T-helper 2 cell treated with Interferon-gamma antibody and Interleukin-4, amounts not matched to agents 5 μg/mL and 100 μg/mL, for 36 hours (primary cell): ENCODE measurements at regions not wholly inside any gene's neighbourhood (a gene's known extent, or its start where the extent isn't known, plus 50 kb on each side); places are given as distances from the start of the nearest gene placed in this dataset.
"Not testable (repeated sequence)": the region's sequence is repeated elsewhere in the genome, so short reads cannot be mapped to it uniquely, and the experiment has no call there.

Experiments
- DNase-seq: peaks from one replicate; pipeline ENCODE4 v3.0.0; 2021; ENCODE audit warnings: low spot score
- H3K27ac Mint-ChIP-seq: one replicate; pipeline ENCODE4 v1.8.0; 2021; ENCODE audit warnings: mild to moderate bottlenecking, mixed read lengths
- H3K27me3 Mint-ChIP-seq: one replicate; pipeline ENCODE4 v1.8.0; 2021; ENCODE audit warnings: low read depth, mixed read lengths
- H3K36me3 Mint-ChIP-seq: one replicate; pipeline ENCODE4 v1.8.0; 2021; ENCODE audit warnings: low read depth, mixed read lengths
- H3K4me1 Mint-ChIP-seq: one replicate; pipeline ENCODE4 v1.8.0; 2021; ENCODE audit warnings: low read depth, mixed read lengths
- H3K4me3 Mint-ChIP-seq: one replicate; pipeline ENCODE4 v1.8.0; 2022; ENCODE audit warnings: mild to moderate bottlenecking, moderate library complexity, mixed read lengths
- H3K9me3 Mint-ChIP-seq: one replicate; pipeline ENCODE4 v1.8.0; 2021; ENCODE audit warnings: mixed read lengths

- not testable (repeated sequence) for H3K27me3 Mint-ChIP-seq, H3K4me3 Mint-ChIP-seq, H3K9me3 Mint-ChIP-seq, DNase-seq, H3K27ac Mint-ChIP-seq, H3K4me1 Mint-ChIP-seq, H3K36me3 Mint-ChIP-seq
Measured at GRCh38 chr12:131296651-131297050, 342.9 kb downstream of the ADGRD1 start.

DNA sequence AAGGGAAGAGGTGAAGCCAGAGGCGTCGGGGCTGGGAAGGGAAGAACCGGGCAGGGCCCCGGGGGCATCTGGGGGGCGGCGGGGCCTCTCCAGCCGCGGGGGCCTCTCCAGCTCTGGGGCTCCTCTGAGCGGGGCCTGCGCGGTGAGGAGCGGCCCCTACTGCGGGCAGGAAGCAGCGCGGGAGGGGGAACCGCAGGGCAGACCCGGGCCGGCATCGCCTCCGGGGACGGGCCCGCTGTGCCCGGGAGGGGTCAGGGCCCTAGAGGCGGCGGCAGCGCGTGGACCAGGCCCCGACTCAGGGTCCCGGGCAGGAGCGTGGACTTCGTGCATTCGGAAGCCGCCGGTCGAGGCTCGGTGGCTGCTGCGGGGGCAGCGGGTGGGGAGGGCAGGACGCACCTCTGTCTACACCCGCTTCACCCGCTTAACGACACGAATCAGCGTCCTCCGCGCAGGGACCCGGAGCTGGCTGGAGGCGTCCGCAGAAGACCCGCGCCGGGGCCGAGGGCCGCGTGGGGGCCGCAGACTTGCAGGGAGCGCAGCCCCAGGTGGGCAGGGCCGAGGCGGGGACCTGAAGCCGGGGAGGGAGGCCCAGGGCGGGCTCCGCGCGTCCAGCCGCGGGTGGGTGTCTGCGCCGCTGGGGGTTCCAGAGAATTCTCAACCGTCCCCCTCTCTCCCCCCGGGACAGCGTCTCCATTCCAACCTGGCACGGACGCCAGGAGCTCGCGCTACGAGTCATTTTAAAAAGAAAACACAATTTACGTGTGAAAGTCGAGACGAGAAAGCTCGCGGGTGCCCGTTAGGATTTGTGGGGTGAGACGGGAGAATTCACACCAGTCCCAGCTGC, 345.0 kb downstream of the ADGRD1 start:
- H3K36me3 Mint-ChIP-seq, result not testable (repeated sequence)

DNA sequence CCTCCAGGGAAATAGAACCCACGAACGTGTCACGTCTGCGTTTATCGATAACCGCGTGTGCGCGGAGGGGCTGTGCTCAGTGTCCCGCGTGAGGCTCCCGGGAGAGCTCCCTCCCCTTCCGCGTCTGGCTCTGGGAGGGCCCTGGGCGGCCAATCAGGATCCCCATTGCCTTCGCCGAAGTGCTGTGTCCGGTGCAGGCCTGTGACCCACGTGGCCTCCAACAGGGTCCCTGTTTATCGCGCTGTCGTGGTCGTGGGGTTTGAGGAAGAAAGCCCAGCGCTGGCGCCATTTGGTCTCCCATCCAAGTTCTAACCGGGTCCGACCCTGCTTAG, 345.6 kb downstream of the ADGRD1 start:
- not testable (repeated sequence) for H3K4me1 Mint-ChIP-seq, H3K27me3 Mint-ChIP-seq, H3K4me3 Mint-ChIP-seq, H3K9me3 Mint-ChIP-seq, H3K27ac Mint-ChIP-seq, DNase-seq, H3K36me3 Mint-ChIP-seq

More for the DNA sequence above, 345.0 kb downstream of the ADGRD1 start:
- not testable (repeated sequence) for H3K4me1 Mint-ChIP-seq, H3K27me3 Mint-ChIP-seq, H3K9me3 Mint-ChIP-seq, H3K4me3 Mint-ChIP-seq, DNase-seq, H3K27ac Mint-ChIP-seq

DNA sequence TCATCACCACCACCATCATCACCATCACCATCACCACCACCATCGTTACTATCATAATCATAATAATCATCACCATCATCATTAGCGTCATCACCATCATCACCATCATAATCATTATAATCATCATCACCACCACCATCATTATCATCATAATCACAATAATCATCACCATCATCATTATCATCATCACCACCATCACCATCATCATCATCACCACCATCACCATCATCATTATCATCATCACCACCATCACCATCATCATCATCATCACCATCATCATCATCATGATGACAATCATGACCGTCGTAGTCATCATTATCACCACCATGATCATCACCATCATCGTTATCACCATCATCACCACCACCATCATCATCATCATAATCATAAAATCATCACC, 349.9 kb downstream of the ADGRD1 start:
- not testable (repeated sequence) for H3K27me3 Mint-ChIP-seq, H3K27ac Mint-ChIP-seq, H3K36me3 Mint-ChIP-seq, H3K9me3 Mint-ChIP-seq, H3K4me1 Mint-ChIP-seq, DNase-seq, H3K4me3 Mint-ChIP-seq

- H3K27me3 Mint-ChIP-seq, H3K4me3 Mint-ChIP-seq, H3K27ac Mint-ChIP-seq, H3K36me3 Mint-ChIP-seq, DNase-seq, H3K9me3 Mint-ChIP-seq, H3K4me1 Mint-ChIP-seq: not testable (repeated sequence)
Measured at GRCh38 chr12:131304642-131305041, 350.9 kb downstream of the ADGRD1 start.

GRCh38 chr12:131309700-131310099, 356.0 kb downstream of the ADGRD1 start:
- H3K27me3 Mint-ChIP-seq, result no peaks in the 10 kb centered on the region
- no peaks in the 10 kb centered on the region for H3K9me3 Mint-ChIP-seq
- no peaks in the 10 kb centered on the region for H3K36me3 Mint-ChIP-seq
- H3K4me3 Mint-ChIP-seq, result no peak overlapping the region
- H3K4me1 Mint-ChIP-seq, result peaks cover 2% of the 10 kb centered on the region
- DNase-seq, result no peak
- no peak overlapping the region for H3K27ac Mint-ChIP-seq

DNA sequence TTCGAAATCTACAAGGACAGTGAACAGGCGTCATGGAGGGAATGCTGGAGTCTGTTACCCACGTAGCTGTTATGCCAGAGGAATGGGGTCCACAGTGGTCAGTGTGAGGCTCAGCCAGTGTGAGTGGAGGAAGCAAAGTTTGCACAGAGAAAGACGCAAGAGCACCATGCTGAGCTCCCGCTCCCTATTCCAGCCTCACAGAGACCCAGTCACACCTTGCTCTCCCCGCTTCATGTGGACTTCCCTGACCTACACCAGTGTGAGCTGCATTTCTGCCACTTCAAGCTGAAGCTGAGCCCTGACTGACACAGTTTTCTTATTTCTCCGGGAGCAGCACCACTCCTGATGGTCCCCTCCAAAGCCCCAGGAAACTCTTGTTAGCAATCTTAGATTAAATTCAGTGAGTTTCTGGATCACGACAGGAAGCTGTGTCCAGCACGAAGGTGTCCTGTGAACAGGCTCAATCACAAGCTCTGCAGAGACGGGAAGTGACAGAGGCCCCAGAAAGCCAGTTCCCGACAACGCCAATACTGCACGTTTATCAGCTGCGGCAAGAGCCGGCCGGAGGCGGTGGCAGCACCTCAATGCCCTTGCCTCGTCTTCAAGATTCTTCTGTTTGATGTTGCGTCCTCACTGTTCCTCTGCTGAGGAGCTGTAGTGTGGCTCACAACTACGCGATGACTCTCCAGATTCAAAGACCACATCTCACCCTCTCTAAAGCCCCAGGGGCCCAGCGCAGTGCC, 356.7 kb downstream of the ADGRD1 start:
- H3K4me1 Mint-ChIP-seq, result not testable (repeated sequence)

DNA sequence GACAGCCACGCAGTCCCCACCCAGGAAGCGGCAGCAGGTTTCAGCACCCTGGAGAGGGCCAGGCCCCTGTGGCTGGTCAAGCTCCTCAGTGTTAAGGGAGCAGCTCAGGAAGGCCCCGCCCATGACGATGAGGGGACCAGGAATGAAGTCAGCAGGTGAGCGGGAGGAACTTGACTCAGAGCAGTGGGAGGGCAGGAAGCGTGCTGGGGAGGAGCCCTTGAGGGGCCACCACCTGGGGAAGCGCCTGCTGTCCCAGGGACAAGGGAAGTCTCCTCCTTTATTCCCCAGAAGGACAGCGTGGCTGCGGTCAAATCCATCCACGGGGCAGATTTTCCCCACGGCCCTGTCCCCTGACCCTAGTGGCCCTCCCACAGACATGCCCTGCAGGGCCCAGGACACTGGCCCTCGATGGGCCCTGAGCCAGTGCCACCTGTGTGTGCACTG, 357.6 kb downstream of the ADGRD1 start:
- H3K27ac Mint-ChIP-seq, DNase-seq, H3K36me3 Mint-ChIP-seq, H3K4me3 Mint-ChIP-seq, H3K9me3 Mint-ChIP-seq, H3K27me3 Mint-ChIP-seq, H3K4me1 Mint-ChIP-seq: not testable (repeated sequence)

More for the DNA sequence above, 356.7 kb downstream of the ADGRD1 start:
- not testable (repeated sequence) for DNase-seq, H3K9me3 Mint-ChIP-seq, H3K4me3 Mint-ChIP-seq, H3K27me3 Mint-ChIP-seq, H3K27ac Mint-ChIP-seq, H3K36me3 Mint-ChIP-seq

GRCh38 chr12:131311764-131312163, 358.1 kb downstream of the ADGRD1 start:
- Mint-ChIP-seq H3K36me3 (no peaks in the 10 kb centered on the region), H3K4me3 (no peak overlapping the region), H3K4me1 (peaks cover 2% of the 10 kb centered on the region), H3K27ac (no peak overlapping the region), H3K9me3 (no peaks in the 10 kb centered on the region), H3K27me3 (no peaks in the 10 kb centered on the region)
- no peak for DNase-seq

DNA sequence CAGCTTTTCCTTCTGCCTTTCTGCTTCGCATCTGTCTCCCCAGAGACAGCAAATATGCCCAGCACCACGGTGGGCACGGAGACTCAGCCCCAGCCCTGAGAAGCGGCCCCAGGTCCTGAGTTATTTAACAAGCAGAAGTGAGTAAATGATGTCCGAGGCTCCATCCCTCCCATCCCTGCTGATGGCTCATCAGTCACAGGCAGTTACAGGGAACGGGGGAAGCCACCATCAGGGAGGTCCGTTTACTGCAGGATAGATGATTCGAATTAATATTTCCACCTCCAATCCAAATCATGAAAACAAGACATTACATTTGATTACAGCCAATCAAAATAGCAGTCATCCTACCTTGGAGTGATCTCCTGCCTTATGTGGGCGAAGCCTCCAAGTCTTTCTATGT, 358.7 kb downstream of the ADGRD1 start:
- not testable (repeated sequence) for H3K36me3 Mint-ChIP-seq, H3K4me3 Mint-ChIP-seq, H3K9me3 Mint-ChIP-seq, DNase-seq, H3K27ac Mint-ChIP-seq, H3K4me1 Mint-ChIP-seq, H3K27me3 Mint-ChIP-seq

GRCh38 chr12:131312793-131313545, 359.3 kb downstream of the ADGRD1 start:
- H3K9me3 Mint-ChIP-seq, result peaks cover 4% of the 10 kb centered on the region
- H3K27ac Mint-ChIP-seq, result no peak overlapping the region
- DNase-seq, result no peak
- H3K4me3 Mint-ChIP-seq, result no peak overlapping the region
- peaks cover 2% of the 10 kb centered on the region for H3K4me1 Mint-ChIP-seq
- no peaks in the 10 kb centered on the region for H3K27me3 Mint-ChIP-seq
- no peaks in the 10 kb centered on the region for H3K36me3 Mint-ChIP-seq

GRCh38 chr12:131313635-131314034, 359.9 kb downstream of the ADGRD1 start:
- Mint-ChIP-seq H3K4me3 (no peak overlapping the region), H3K36me3 (no peaks in the 10 kb centered on the region), H3K27ac (no peak overlapping the region), H3K27me3 (no peaks in the 10 kb centered on the region), H3K9me3 (peaks cover 9% of the 10 kb centered on the region), H3K4me1 (peaks cover 2% of the 10 kb centered on the region)
- DNase-seq, result no peak

GRCh38 chr12:131314524-131315090, 360.9 kb downstream of the ADGRD1 start:
- Mint-ChIP-seq H3K27ac (no peak overlapping the region), H3K4me3 (no peak overlapping the region), H3K27me3 (no peaks in the 10 kb centered on the region), H3K4me1 (peaks cover 2% of the 10 kb centered on the region), H3K9me3 (peaks cover 17% of the 10 kb centered on the region), H3K36me3 (no peaks in the 10 kb centered on the region)
- no peak for DNase-seq

GRCh38 chr12:131315601-131316000, 361.9 kb downstream of the ADGRD1 start:
- H3K9me3 Mint-ChIP-seq, result peaks cover 17% of the 10 kb centered on the region
- no peaks in the 10 kb centered on the region for H3K27me3 Mint-ChIP-seq
- H3K27ac Mint-ChIP-seq, result no peak overlapping the region
- H3K36me3 Mint-ChIP-seq, result no peaks in the 10 kb centered on the region
- no peak overlapping the region for H3K4me3 Mint-ChIP-seq
- H3K4me1 Mint-ChIP-seq, result peaks cover 2% of the 10 kb centered on the region
- no peak for DNase-seq
